Thoracic aorta (tissue), 2 donors: ENCODE measurements at regions not wholly inside any gene's neighbourhood (a gene's known extent, or its start where the extent isn't known, plus 50 kb on each side); places are given as distances from the start of the nearest gene placed in this dataset.

Source experiments
- ATAC-seq: fragments of 150-250 bp; one replicate; pipeline ENCODE4 v1.8.0; 2017; ENCODE audit warnings: low read depth; ENCODE audit not compliant: insufficient number of reproducible peaks, low FRiP score
- DNase-seq: peaks from one replicate; pipeline ENCODE4 v3.0.0-alpha.2; 2020; ENCODE audit warnings: low spot score
- H3K27ac ChIP-seq, 2 donors: fragments of 200-600 bp; sonication (generic); 1 replicate in 1 of 2; 2 replicates in 1 of 2; pipeline ENCODE4 v1.5.1; 2016; ENCODE audit warnings: mild to moderate bottlenecking in 2 of 2, moderate library complexity in 2 of 2
- H3K27me3 ChIP-seq: fragments of 200-600 bp; sonication (generic); replicated peaks from 2 replicates; pipeline ENCODE4 v1.6.0; 2016; ENCODE audit warnings: mild to moderate bottlenecking; ENCODE audit not compliant: insufficient read depth
- H3K36me3 ChIP-seq: fragments of 200-600 bp; sonication (generic); one replicate; pipeline ENCODE4 v1.5.1; 2016
- H3K4me1 ChIP-seq, 2 donors: fragments of 200-600 bp; sonication (generic); 1 replicate in 1 of 2; 2 replicates in 1 of 2; pipeline versions ENCODE4 v1.5.1 to v1.6.0; 2016; ENCODE audit warnings: low read depth in 2 of 2, mild to moderate bottlenecking in 1 of 2; ENCODE audit not compliant: control insufficient read depth in 1 of 2
- H3K4me3 ChIP-seq: fragments of 200-600 bp; sonication (generic); 2 replicates; pipeline ENCODE4 v1.5.1; 2016; ENCODE audit warnings: mild to moderate bottlenecking
- H3K9me3 ChIP-seq: fragments of 200-600 bp; sonication (generic); 2 replicates; pipeline ENCODE4 v1.5.1; 2016
- CTCF ChIP-seq: fragments of 200-600 bp; sonication (generic); IDR thresholded peaks from one replicate; pipeline ENCODE4 v1.5.1; 2019; ENCODE audit warnings: antibody characterized with exemption

GRCh38 chrX:94908171-94908570, 1234.2 kb downstream of the FAM133A start:
- ATAC-seq (no peak), DNase-seq (no peak)
- Histone ChIP-seq H3K4me1 (no peaks in the 10 kb centered on the region), H3K4me3 (no peak overlapping the region), H3K36me3 (no peaks in the 10 kb centered on the region), H3K9me3 (no peaks in the 10 kb centered on the region), H3K27ac (no peak overlapping the region), H3K27me3 (no peaks in the 10 kb centered on the region)
- TF ChIP-seq CTCF, result no peak

- no peaks in the 10 kb centered on the region for H3K9me3 ChIP-seq
- no peaks in the 10 kb centered on the region for H3K36me3 ChIP-seq
- H3K27ac ChIP-seq, result no peak overlapping the region
- H3K27me3 ChIP-seq, result no peaks in the 10 kb centered on the region
- TF ChIP-seq CTCF, result no peak
- H3K4me1 ChIP-seq, result no peaks in the 10 kb centered on the region
- ATAC-seq (no peak), DNase-seq (no peak)
- H3K4me3 ChIP-seq, result no peak overlapping the region
Observed at GRCh38 chrX:94908648-94909047, 1234.6 kb downstream of the FAM133A start.

- Histone ChIP-seq H3K27me3 (no peaks in the 10 kb centered on the region), H3K27ac (no peak overlapping the region), H3K9me3 (no peaks in the 10 kb centered on the region), H3K36me3 (no peaks in the 10 kb centered on the region), H3K4me1 (no peaks in the 10 kb centered on the region), H3K4me3 (no peak overlapping the region)
- ATAC-seq (no peak), DNase-seq (no peak)
- TF ChIP-seq CTCF, result no peak
Observed at GRCh38 chrX:94914235-94914634, 1240.2 kb downstream of the FAM133A start.

GRCh38 chrX:94932278-94932965, 1258.4 kb downstream of the FAM133A start:
- no peaks in the 10 kb centered on the region for H3K27me3 ChIP-seq
- no peak for DNase-seq
- TF ChIP-seq CTCF, result no peak
- no peaks in the 10 kb centered on the region for H3K4me1 ChIP-seq
- no peak for ATAC-seq
- H3K27ac ChIP-seq, result no peak overlapping the region
- no peaks in the 10 kb centered on the region for H3K9me3 ChIP-seq
- no peak overlapping the region for H3K4me3 ChIP-seq
- H3K36me3 ChIP-seq, result no peaks in the 10 kb centered on the region

GRCh38 chrX:94936722-94937121, 1262.7 kb downstream of the FAM133A start:
- Histone ChIP-seq H3K27ac (no peak overlapping the region), H3K27me3 (no peaks in the 10 kb centered on the region), H3K4me3 (no peak overlapping the region), H3K4me1 (no peaks in the 10 kb centered on the region), H3K36me3 (no peaks in the 10 kb centered on the region), H3K9me3 (no peaks in the 10 kb centered on the region)
- no peak for ATAC-seq
- no peak for TF ChIP-seq CTCF
- DNase-seq, result no peak
